HEK293T (cell line): ENCODE measurements at regions not wholly inside any gene's neighbourhood (a gene's known extent, or its start where the extent isn't known, plus 50 kb on each side); places are given as distances from the start of the nearest gene placed in this dataset.

Experiments
- FOXA1 ChIP-seq: fragments of 450-650 bp; IDR thresholded peaks from 2 replicates; pipeline ENCODE4 v1.6.1; 2016; ENCODE audit warnings: mild to moderate bottlenecking
- SP1 ChIP-seq: fragments of 450-650 bp; IDR thresholded peaks from 2 replicates; pipeline ENCODE4 v1.6.1; 2017
- ZNF384 ChIP-seq: fragments of 450-650 bp; IDR thresholded peaks from 2 replicates; pipeline ENCODE4 v1.6.1; 2016

DNA sequence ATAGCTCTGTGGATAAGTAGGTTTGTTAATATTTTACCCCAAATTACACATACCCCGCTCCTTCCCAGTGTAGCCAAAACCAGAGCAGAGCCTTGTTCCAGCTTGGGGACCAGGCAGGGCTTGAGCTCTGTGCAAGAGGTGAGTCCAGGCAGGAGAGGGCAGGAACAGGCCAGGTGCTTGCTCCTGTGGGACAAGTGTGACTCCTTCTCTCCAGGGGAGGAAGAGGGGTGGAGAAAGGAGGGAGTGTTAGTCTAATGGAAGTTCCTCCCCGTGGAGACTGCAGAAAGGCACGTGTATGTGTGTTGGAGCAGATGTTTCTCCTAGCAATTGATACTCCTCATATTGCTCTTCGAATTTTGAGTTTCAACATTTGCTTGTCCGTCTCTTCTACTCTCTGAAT is 201.0 kb downstream of the FGF9 start:
- no peak for TF ChIP-seq SP1
- TF ChIP-seq FOXA1, result no peak
- no peak for TF ChIP-seq ZNF384
